Suprapubic skin (tissue), 4 donors: ENCODE measurements at regions not wholly inside any gene's neighbourhood (a gene's known extent, or its start where the extent isn't known, plus 50 kb on each side); places are given as distances from the start of the nearest gene placed in this dataset.

ENCODE experiments used
- DNase-seq, 2 donors: peaks; one replicate each; pipeline ENCODE4 v3.0.0-alpha.2; 2019; ENCODE audit warnings: low spot score in 2 of 2
- H3K27ac ChIP-seq: fragments of 200-600 bp; sonication (generic); one replicate; pipeline ENCODE4 v1.5.1; 2019
- H3K27me3 ChIP-seq: fragments of 200-600 bp; sonication (generic); one replicate; pipeline ENCODE4 v1.5.1; 2019
- H3K36me3 ChIP-seq: fragments of 200-600 bp; sonication (generic); one replicate; pipeline ENCODE4 v1.5.1; 2019
- H3K4me1 ChIP-seq: fragments of 200-600 bp; sonication (generic); one replicate; pipeline ENCODE4 v1.5.1; 2019
- H3K4me3 ChIP-seq: fragments of 200-600 bp; sonication (generic); one replicate; pipeline ENCODE4 v1.5.1; 2019; ENCODE audit warnings: mild to moderate bottlenecking
- H3K9me3 ChIP-seq: fragments of 200-600 bp; sonication (generic); one replicate; pipeline ENCODE4 v1.5.1; 2019
- EP300 ChIP-seq: sonication (generic); formaldehyde crosslinking; IDR thresholded peaks from one replicate; pipeline ENCODE4 v1.6.1; 2017; ENCODE audit warnings: antibody characterized with exemption
- POLR2A ChIP-seq, 2 donors: fragments of 450-650 bp; IDR thresholded peaks; one replicate each; pipeline ENCODE4 v1.6.1; 2017; ENCODE audit warnings: antibody characterized with exemption in 2 of 2, mild to moderate bottlenecking in 2 of 2, moderate library complexity in 2 of 2
- POLR2AphosphoS5 ChIP-seq, 3 donors: sonication (generic); formaldehyde crosslinking; IDR thresholded peaks; one replicate each; pipeline ENCODE4 v1.6.1; 2017; ENCODE audit warnings: antibody characterized with exemption in 3 of 3
- WGBS: methylation state at CpG from one replicate; pipeline ENCODE4 v1.1.5; 2018; 5-methylcytosine and 5-hydroxymethylcytosine counted together
- TF ChIP-seq, protein P1 (sequence below), 2 donors: fragments of 200-600 bp in 1 of 2; fragments of 450-650 bp in 1 of 2; sonication (generic) in 1 of 2; IDR thresholded peaks; one replicate each; pipeline ENCODE4 v1.5.1; 2016 to 2019; ENCODE audit warnings: antibody characterized with exemption in 2 of 2, mild to moderate bottlenecking in 1 of 2, moderate library complexity in 1 of 2

GRCh38 chr15:96894659-96895058 lies 564.2 kb downstream of the NR2F2 start:
- TF ChIP-seq, protein P1, sequence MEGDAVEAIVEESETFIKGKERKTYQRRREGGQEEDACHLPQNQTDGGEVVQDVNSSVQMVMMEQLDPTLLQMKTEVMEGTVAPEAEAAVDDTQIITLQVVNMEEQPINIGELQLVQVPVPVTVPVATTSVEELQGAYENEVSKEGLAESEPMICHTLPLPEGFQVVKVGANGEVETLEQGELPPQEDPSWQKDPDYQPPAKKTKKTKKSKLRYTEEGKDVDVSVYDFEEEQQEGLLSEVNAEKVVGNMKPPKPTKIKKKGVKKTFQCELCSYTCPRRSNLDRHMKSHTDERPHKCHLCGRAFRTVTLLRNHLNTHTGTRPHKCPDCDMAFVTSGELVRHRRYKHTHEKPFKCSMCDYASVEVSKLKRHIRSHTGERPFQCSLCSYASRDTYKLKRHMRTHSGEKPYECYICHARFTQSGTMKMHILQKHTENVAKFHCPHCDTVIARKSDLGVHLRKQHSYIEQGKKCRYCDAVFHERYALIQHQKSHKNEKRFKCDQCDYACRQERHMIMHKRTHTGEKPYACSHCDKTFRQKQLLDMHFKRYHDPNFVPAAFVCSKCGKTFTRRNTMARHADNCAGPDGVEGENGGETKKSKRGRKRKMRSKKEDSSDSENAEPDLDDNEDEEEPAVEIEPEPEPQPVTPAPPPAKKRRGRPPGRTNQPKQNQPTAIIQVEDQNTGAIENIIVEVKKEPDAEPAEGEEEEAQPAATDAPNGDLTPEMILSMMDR (IDR thresholded peaks at IDR 0.05) = no peak
- no peak for TF ChIP-seq POLR2A (IDR thresholded peaks at IDR 0.05)
- WGBS = 61% methylated on average over 1 of the region's 1 CpG

GRCh38 chr15:96896766-96897165 lies 566.3 kb downstream of the NR2F2 start:
- Histone ChIP-seq H3K36me3 (no peaks in the 10 kb centered on the region), H3K27me3 (no peaks in the 10 kb centered on the region), H3K4me1 (no peaks in the 10 kb centered on the region), H3K4me3 (no peak overlapping the region), H3K9me3 (no peaks in the 10 kb centered on the region), H3K27ac (no peak overlapping the region)
- WGBS = 81% methylated on average over 3 of the region's 3 CpGs
- no peak for TF ChIP-seq POLR2AphosphoS5 (IDR thresholded peaks at IDR 0.05)
- TF ChIP-seq, protein P1 (IDR thresholded peaks at IDR 0.05) = no peak
- no peak for TF ChIP-seq POLR2A (IDR thresholded peaks at IDR 0.05)
- TF ChIP-seq EP300 = no peak
- no peak for DNase-seq

More at GRCh38 chr15:96894659-96895058, 564.2 kb downstream of the NR2F2 start:
- no peak overlapping the region for H3K27ac ChIP-seq
- DNase-seq = no peak
- no peak overlapping the region for H3K4me3 ChIP-seq
- H3K9me3 ChIP-seq = no peaks in the 10 kb centered on the region
- no peaks in the 10 kb centered on the region for H3K27me3 ChIP-seq
- H3K36me3 ChIP-seq = no peaks in the 10 kb centered on the region
- no peaks in the 10 kb centered on the region for H3K4me1 ChIP-seq

GRCh38 chr15:96914081-96914480 lies 583.6 kb downstream of the NR2F2 start:
- DNase-seq = no peak
- no peaks in the 10 kb centered on the region for H3K27me3 ChIP-seq
- H3K9me3 ChIP-seq = peaks cover 21% of the 10 kb centered on the region
- no peaks in the 10 kb centered on the region for H3K36me3 ChIP-seq
- H3K27ac ChIP-seq = no peak overlapping the region
- no peak for TF ChIP-seq POLR2A (IDR thresholded peaks at IDR 0.05)
- TF ChIP-seq EP300 = no peak
- TF ChIP-seq, protein P1 (IDR thresholded peaks at IDR 0.05) = no peak
- no peak for TF ChIP-seq POLR2AphosphoS5 (IDR thresholded peaks at IDR 0.05)
- no peaks in the 10 kb centered on the region for H3K4me1 ChIP-seq
- no peak overlapping the region for H3K4me3 ChIP-seq
- WGBS = 86% methylated on average over 4 of the region's 4 CpGs

DNA sequence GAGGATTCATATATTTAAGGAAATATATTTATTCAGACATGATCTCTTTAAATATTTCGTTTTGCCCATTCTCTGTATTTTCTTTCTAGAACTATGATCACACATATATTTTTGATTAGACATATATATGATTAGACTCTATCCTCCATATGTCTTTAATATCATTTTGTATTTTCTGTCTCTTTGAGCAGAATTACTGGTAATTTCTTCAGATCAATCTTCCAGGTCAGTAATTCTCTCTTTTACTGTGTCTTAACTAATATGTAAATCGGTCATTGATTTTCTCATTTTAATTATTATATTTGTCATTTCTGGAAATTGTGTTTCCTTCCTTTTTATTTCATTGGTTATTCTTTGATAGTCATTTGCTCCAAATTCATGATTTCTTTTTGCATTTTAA lies 586.2 kb downstream of the NR2F2 start:
- 91% methylated on average over 2 of the region's 2 CpGs for WGBS
- Histone ChIP-seq H3K27me3 (no peaks in the 10 kb centered on the region), H3K27ac (no peak overlapping the region), H3K4me3 (no peak overlapping the region), H3K4me1 (no peaks in the 10 kb centered on the region), H3K9me3 (peaks cover 21% of the 10 kb centered on the region), H3K36me3 (no peaks in the 10 kb centered on the region)
- no peak for DNase-seq
- no peak for TF ChIP-seq EP300
- TF ChIP-seq POLR2AphosphoS5 (IDR thresholded peaks at IDR 0.05) = no peak
- TF ChIP-seq, protein P1 (IDR thresholded peaks at IDR 0.05) = no peak
- no peak for TF ChIP-seq POLR2A (IDR thresholded peaks at IDR 0.05)

DNA sequence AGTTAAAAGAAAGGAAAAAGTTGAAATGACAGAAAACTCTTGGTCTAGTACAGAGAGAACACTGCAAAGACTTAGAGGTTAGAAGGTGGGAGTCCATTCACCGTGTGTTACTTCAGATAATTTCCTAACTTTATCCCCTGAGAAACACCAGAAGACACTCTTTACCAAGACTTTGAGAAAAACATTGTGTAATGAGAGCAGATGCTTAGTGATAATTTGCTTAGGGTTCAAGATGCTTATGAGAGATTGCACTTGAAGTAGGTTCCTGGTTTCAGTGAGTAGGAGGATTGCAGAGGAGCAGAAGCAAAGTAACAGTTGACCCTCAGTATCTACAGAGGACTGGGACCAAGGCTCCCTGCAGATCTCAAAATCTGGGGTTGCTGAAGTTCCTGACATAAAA lies 594.1 kb downstream of the NR2F2 start:
- WGBS = 6% methylated on average over 1 of the region's 1 CpG
- no peak for DNase-seq
- no peak for TF ChIP-seq EP300
- no peak for TF ChIP-seq POLR2AphosphoS5 (IDR thresholded peaks at IDR 0.05)
- TF ChIP-seq, protein P1 (IDR thresholded peaks at IDR 0.05) = no peak
- no peak for TF ChIP-seq POLR2A (IDR thresholded peaks at IDR 0.05)
- H3K9me3 ChIP-seq = no peaks in the 10 kb centered on the region
- H3K36me3 ChIP-seq = no peaks in the 10 kb centered on the region
- H3K4me3 ChIP-seq = no peak overlapping the region
- no peaks in the 10 kb centered on the region for H3K4me1 ChIP-seq
- H3K27me3 ChIP-seq = no peaks in the 10 kb centered on the region
- H3K27ac ChIP-seq = no peak overlapping the region
